ENCODE measurements at regions not wholly inside any gene's neighbourhood (a gene's known extent, or its start where the extent isn't known, plus 50 kb on each side); places are given as distances from the start of the nearest gene placed in this dataset.

- TF ChIP-seq, protein P1, sequence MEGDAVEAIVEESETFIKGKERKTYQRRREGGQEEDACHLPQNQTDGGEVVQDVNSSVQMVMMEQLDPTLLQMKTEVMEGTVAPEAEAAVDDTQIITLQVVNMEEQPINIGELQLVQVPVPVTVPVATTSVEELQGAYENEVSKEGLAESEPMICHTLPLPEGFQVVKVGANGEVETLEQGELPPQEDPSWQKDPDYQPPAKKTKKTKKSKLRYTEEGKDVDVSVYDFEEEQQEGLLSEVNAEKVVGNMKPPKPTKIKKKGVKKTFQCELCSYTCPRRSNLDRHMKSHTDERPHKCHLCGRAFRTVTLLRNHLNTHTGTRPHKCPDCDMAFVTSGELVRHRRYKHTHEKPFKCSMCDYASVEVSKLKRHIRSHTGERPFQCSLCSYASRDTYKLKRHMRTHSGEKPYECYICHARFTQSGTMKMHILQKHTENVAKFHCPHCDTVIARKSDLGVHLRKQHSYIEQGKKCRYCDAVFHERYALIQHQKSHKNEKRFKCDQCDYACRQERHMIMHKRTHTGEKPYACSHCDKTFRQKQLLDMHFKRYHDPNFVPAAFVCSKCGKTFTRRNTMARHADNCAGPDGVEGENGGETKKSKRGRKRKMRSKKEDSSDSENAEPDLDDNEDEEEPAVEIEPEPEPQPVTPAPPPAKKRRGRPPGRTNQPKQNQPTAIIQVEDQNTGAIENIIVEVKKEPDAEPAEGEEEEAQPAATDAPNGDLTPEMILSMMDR (IDR thresholded peaks at IDR 0.05; ENCODE audit: insufficient read depth, low read depth, low read length) = no peak
- Histone ChIP-seq H3K36me3 (ENCODE audit: control insufficient read depth, insufficient read depth, low read length) (no peaks in the 10 kb centered on the region), H3K4me3 (ENCODE audit: low read depth, low read length) (no peak overlapping the region), H3K27me3 (ENCODE audit: control insufficient read depth, insufficient read depth, low read length) (no peaks in the 10 kb centered on the region)
- DNase-seq (ENCODE audit: low read depth) = no peak
- ChIA-PET CTCF (interaction anchor here (0.6 kb wide), 1 partner anchor 17 kb away, joined by 3 read pairs; no protein-coding TSS in a partner anchor), POLR2A (no interaction called here)
Observed at GRCh38 chrX:10926404-10926803, 184.7 kb upstream of the HCCS start.

- no peak for DNase-seq (ENCODE audit: low read depth)
- no peak overlapping the region for H3K4me3 ChIP-seq (ENCODE audit: low read depth, low read length)
- H3K36me3 ChIP-seq (ENCODE audit: control insufficient read depth, insufficient read depth, low read length) = no peaks in the 10 kb centered on the region
- CTCF ChIA-PET = no interaction called here
- TF ChIP-seq, protein P1 (IDR thresholded peaks at IDR 0.05; ENCODE audit: insufficient read depth, low read depth, low read length) = no peak
- POLR2A ChIA-PET = no interaction called here
- H3K27me3 ChIP-seq (ENCODE audit: control insufficient read depth, insufficient read depth, low read length) = no peaks in the 10 kb centered on the region
Observed at GRCh38 chrX:10926891-10927290, 184.2 kb upstream of the HCCS start.

- H3K4me3 ChIP-seq (ENCODE audit: low read depth, low read length) = no peak overlapping the region
- ChIA-PET POLR2A (no interaction called here), CTCF (no interaction called here)
- DNase-seq (ENCODE audit: low read depth) = no peak
- TF ChIP-seq, protein P1 (IDR thresholded peaks at IDR 0.05; ENCODE audit: insufficient read depth, low read depth, low read length) = no peak
- no peaks in the 10 kb centered on the region for H3K27me3 ChIP-seq (ENCODE audit: control insufficient read depth, insufficient read depth, low read length)
- no peaks in the 10 kb centered on the region for H3K36me3 ChIP-seq (ENCODE audit: control insufficient read depth, insufficient read depth, low read length)
Observed at GRCh38 chrX:10929747-10930146, 181.4 kb upstream of the HCCS start.

DNA sequence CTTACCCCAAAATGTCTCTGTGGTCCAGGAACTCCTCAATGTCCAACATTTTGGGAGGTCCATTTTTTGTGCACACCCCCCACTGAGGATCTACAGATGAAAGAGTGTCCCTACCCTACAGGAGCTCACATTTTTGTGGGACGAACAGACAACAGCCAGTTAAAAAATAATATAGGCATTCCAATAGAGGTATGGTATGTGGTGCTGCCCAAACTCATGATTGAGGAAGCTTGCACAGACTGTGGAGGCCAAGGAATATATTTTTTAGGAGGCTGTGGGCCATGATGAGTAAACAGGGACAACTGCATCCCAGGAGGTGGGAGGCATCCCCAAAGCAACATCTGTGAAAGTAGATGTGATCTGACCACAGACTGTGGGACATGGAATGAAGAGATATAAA, 181.0 kb upstream of the HCCS start:
- Histone ChIP-seq H3K4me3 (ENCODE audit: low read depth, low read length) (no peak overlapping the region), H3K36me3 (ENCODE audit: control insufficient read depth, insufficient read depth, low read length) (no peaks in the 10 kb centered on the region), H3K27me3 (ENCODE audit: control insufficient read depth, insufficient read depth, low read length) (no peaks in the 10 kb centered on the region)
- POLR2A ChIA-PET = no interaction called here
- TF ChIP-seq, protein P1 (IDR thresholded peaks at IDR 0.05; ENCODE audit: insufficient read depth, low read depth, low read length) = no peak
- CTCF ChIA-PET = no interaction called here
- no peak for DNase-seq (ENCODE audit: low read depth)

GRCh38 chrX:10931976-10932375, 179.2 kb upstream of the HCCS start:
- TF ChIP-seq, protein P1 (IDR thresholded peaks at IDR 0.05; ENCODE audit: insufficient read depth, low read depth, low read length) = no peak
- Histone ChIP-seq H3K36me3 (ENCODE audit: control insufficient read depth, insufficient read depth, low read length) (no peaks in the 10 kb centered on the region), H3K4me3 (ENCODE audit: low read depth, low read length) (no peak overlapping the region), H3K27me3 (ENCODE audit: control insufficient read depth, insufficient read depth, low read length) (no peaks in the 10 kb centered on the region)
- POLR2A ChIA-PET = no interaction called here
- CTCF ChIA-PET = interaction anchor here (0.8 kb wide), 1 partner anchor 14 kb away, joined by 3 read pairs; no protein-coding TSS in a partner anchor
- no peak for DNase-seq (ENCODE audit: low read depth)
